ENCODE measurements at regions not wholly inside any gene's neighbourhood (a gene's known extent, or its start where the extent isn't known, plus 50 kb on each side); places are given as distances from the start of the nearest gene placed in this dataset.

DNA sequence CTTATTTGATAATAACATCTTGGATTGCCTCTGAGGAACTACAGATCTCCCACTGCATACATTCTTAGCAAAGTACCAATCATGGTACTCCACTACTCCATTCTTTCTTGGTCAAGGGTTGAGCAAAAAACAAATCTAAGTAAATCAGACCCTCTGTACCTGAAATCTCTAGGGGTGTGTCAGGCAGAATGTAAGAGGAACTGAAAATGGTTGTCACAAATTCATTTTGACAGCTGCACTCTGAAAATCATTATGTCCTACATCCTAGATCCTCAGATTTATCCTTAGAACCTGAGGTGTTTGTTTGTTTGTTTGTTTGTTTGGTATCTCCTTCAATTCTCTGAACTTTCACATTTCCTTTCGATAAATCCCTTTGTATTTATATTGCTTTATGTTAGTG lies 433.2 kb upstream of the BTBD3 start:
- TF ChIP-seq, protein P1, sequence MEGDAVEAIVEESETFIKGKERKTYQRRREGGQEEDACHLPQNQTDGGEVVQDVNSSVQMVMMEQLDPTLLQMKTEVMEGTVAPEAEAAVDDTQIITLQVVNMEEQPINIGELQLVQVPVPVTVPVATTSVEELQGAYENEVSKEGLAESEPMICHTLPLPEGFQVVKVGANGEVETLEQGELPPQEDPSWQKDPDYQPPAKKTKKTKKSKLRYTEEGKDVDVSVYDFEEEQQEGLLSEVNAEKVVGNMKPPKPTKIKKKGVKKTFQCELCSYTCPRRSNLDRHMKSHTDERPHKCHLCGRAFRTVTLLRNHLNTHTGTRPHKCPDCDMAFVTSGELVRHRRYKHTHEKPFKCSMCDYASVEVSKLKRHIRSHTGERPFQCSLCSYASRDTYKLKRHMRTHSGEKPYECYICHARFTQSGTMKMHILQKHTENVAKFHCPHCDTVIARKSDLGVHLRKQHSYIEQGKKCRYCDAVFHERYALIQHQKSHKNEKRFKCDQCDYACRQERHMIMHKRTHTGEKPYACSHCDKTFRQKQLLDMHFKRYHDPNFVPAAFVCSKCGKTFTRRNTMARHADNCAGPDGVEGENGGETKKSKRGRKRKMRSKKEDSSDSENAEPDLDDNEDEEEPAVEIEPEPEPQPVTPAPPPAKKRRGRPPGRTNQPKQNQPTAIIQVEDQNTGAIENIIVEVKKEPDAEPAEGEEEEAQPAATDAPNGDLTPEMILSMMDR (IDR thresholded peaks at IDR 0.05) = no peak
- TF ChIP-seq, protein P2, sequence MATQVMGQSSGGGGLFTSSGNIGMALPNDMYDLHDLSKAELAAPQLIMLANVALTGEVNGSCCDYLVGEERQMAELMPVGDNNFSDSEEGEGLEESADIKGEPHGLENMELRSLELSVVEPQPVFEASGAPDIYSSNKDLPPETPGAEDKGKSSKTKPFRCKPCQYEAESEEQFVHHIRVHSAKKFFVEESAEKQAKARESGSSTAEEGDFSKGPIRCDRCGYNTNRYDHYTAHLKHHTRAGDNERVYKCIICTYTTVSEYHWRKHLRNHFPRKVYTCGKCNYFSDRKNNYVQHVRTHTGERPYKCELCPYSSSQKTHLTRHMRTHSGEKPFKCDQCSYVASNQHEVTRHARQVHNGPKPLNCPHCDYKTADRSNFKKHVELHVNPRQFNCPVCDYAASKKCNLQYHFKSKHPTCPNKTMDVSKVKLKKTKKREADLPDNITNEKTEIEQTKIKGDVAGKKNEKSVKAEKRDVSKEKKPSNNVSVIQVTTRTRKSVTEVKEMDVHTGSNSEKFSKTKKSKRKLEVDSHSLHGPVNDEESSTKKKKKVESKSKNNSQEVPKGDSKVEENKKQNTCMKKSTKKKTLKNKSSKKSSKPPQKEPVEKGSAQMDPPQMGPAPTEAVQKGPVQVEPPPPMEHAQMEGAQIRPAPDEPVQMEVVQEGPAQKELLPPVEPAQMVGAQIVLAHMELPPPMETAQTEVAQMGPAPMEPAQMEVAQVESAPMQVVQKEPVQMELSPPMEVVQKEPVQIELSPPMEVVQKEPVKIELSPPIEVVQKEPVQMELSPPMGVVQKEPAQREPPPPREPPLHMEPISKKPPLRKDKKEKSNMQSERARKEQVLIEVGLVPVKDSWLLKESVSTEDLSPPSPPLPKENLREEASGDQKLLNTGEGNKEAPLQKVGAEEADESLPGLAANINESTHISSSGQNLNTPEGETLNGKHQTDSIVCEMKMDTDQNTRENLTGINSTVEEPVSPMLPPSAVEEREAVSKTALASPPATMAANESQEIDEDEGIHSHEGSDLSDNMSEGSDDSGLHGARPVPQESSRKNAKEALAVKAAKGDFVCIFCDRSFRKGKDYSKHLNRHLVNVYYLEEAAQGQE (IDR thresholded peaks at IDR 0.05; ENCODE audit: insufficient read depth in 1 of 2, low read depth in 2 of 2, low read length in 1 of 2) = no peak
- TF ChIP-seq POLR2AphosphoS5 (IDR thresholded peaks at IDR 0.05; ENCODE audit: low read depth, low read length) = no peak

All from Panc1 (cell line).